PFSK-1 (cell line): ENCODE measurements at regions not wholly inside any gene's neighbourhood (a gene's known extent, or its start where the extent isn't known, plus 50 kb on each side); places are given as distances from the start of the nearest gene placed in this dataset.

Source experiments
- FOXP2 ChIP-seq: optimal IDR thresholded peaks from 2 replicates; pipeline ENCODE3; 2011; ENCODE audit warnings: borderline replicate concordance, control low read depth, inconsistent platforms; ENCODE audit not compliant: insufficient read depth; ENCODE audit errors: extremely low read length, extremely low read depth
- POLR2AphosphoS5 ChIP-seq: IDR thresholded peaks from 2 replicates; pipeline ENCODE4 v1.6.1; 2012; ENCODE audit warnings: low read depth, mild to moderate bottlenecking, control low read depth, low read length, moderate library complexity
- SIN3A ChIP-seq: IDR thresholded peaks from 2 replicates; pipeline ENCODE4 v1.6.1; 2012; ENCODE audit warnings: mild to moderate bottlenecking, low read length, moderate library complexity, borderline replicate concordance; ENCODE audit not compliant: insufficient read depth
- TAF1 ChIP-seq: IDR thresholded peaks from 2 replicates; pipeline ENCODE4 v1.6.1; 2012; ENCODE audit warnings: low read length, control low read depth, borderline replicate concordance; ENCODE audit not compliant: insufficient read depth
- TF ChIP-seq, protein P1 (sequence below), 2 experiments: IDR thresholded peaks; 2 replicates each; pipeline versions ENCODE4 v1.6.1 to v1.8.0; 2011 to 2012; ENCODE audit warnings: low read depth in 2 of 2, low read length in 2 of 2, control low read depth in 1 of 2, inconsistent platforms in 1 of 2, mild to moderate bottlenecking in 1 of 2, moderate library complexity in 1 of 2; ENCODE audit not compliant: insufficient read depth in 1 of 2

DNA sequence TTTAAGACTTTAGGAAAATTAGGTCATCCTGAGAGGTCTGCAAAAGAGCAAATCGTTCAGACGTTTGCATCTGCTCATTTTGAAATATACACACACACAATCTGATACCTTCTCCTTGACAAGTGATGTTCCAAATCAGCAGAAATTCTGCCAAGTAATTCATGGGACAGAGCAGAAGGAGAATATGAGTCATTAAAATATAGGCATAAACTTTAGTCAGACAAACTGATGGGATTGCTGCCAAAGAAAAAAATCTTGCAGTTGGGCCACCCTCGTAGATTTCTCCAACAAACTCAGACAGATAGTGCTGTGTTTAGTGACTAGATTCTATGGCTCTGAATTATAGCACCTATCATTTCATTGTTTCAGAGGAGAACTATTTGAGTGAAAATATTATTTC lies 336.3 kb downstream of the NYAP2 start:
- no peak for TF ChIP-seq SIN3A
- TF ChIP-seq FOXP2 = no peak
- no peak for TF ChIP-seq TAF1
- no peak for TF ChIP-seq POLR2AphosphoS5
- TF ChIP-seq, protein P1, sequence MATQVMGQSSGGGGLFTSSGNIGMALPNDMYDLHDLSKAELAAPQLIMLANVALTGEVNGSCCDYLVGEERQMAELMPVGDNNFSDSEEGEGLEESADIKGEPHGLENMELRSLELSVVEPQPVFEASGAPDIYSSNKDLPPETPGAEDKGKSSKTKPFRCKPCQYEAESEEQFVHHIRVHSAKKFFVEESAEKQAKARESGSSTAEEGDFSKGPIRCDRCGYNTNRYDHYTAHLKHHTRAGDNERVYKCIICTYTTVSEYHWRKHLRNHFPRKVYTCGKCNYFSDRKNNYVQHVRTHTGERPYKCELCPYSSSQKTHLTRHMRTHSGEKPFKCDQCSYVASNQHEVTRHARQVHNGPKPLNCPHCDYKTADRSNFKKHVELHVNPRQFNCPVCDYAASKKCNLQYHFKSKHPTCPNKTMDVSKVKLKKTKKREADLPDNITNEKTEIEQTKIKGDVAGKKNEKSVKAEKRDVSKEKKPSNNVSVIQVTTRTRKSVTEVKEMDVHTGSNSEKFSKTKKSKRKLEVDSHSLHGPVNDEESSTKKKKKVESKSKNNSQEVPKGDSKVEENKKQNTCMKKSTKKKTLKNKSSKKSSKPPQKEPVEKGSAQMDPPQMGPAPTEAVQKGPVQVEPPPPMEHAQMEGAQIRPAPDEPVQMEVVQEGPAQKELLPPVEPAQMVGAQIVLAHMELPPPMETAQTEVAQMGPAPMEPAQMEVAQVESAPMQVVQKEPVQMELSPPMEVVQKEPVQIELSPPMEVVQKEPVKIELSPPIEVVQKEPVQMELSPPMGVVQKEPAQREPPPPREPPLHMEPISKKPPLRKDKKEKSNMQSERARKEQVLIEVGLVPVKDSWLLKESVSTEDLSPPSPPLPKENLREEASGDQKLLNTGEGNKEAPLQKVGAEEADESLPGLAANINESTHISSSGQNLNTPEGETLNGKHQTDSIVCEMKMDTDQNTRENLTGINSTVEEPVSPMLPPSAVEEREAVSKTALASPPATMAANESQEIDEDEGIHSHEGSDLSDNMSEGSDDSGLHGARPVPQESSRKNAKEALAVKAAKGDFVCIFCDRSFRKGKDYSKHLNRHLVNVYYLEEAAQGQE (IDR thresholded peaks at IDR 0.05; ENCODE audit: insufficient read depth in 1 of 2, low read depth in 2 of 2, low read length in 2 of 2) = no peak

DNA sequence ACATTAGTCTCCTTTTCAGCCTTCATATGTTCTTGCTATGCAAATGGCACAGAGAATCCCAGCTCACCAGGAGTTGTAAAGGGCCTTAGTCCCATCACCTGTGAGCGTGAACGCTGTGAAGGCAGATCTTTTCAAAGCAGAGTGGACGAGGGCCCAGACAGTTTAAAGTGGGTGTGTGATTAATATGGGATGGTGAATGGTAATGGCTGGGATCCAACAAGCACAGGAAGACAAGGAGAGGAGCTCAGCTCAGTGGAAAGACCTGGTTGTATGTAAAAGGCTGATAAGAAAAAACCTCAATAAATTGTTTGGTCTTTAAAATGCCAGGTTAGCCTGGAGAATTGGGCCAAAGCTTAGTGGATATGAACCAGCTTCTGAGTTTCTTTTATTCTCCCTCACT lies 326.2 kb downstream of the NYAP2 start:
- TF ChIP-seq FOXP2 (no peak), TAF1 (no peak), POLR2AphosphoS5 (no peak), SIN3A (no peak)
- TF ChIP-seq, protein P1 (IDR thresholded peaks at IDR 0.05; ENCODE audit: insufficient read depth in 1 of 2, low read depth in 2 of 2, low read length in 2 of 2) = no peak
